NCI-H1694 (cell line): ENCODE measurements at regions not wholly inside any gene's neighbourhood (a gene's known extent, or its start where the extent isn't known, plus 50 kb on each side); places are given as distances from the start of the nearest gene placed in this dataset.

ENCODE experiments used
- DNase-seq: peaks from one replicate; lab custom pipeline; 2025; lab: John Stamatoyannopoulos, UW

DNA sequence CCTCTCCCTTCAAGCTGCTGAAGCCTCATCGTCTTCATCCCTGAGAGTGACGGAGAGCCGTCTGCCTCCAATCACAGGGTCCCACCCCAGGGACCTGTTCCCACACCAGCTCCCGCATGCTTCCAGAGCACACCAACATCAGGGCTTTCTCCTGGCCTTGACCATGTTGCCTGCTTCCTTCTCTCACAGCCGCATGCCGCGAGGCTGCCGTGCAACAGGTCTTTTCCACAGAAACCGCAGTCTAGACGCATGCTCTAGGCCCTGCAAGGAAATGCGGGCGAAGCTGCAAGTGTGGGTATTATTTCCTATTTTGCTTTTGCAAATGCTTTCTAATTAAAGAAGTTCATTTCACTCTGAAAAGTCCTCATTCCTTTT lies 277.8 kb downstream of the EIPR1 start:
- no peak for DNase-seq

DNA sequence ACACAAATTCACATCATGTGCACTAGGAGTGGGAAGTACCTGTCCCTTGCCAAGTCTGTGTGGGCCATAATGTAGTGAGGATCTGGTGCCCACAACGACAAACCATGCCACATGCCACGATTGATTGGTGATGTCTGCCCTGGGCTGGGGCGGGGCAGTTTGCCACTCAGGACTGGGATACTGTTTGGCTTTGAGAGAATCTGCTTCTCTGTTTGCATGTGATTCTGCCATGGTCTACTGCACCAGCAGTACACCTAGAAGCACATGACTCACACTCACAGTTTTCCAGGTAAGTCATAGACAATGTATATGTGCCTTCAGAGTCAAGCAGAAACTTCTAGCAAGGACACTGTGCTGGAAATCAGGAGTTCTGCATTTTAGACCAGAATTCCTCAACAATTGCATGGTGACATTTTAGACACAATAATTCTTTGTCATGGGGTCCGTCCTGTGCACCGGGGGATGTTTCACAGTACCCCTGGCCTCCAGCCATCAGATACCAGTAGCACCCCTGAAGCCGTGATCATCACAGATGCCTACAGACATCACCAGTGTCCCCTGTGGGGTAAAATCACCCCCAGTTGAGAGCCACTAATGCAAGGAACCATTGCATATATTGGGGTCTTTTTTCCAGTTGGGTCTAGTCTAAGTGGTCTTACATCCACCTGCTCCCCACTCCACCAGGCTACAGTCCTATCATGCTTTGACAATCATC lies 278.3 kb downstream of the EIPR1 start:
- no peak for DNase-seq

DNA sequence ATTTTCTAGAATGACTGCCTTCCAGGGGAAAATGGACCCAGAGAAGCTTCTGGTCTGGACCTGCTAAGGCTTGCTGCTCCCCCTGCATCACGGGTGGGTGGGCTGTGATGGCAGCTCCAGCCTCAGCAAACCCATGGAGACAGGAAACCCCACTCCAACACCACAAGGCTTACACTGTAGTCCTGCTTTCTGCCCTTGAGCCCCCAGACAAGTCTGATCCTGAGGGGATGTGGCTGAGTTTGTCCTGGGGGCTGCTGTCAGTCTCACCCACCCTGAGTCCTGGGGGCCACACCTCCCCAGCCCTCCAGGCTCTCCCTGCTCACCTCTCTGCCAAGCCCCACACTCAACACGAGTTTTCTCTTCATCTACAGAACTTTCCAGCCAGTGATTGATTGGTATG lies 279.4 kb downstream of the EIPR1 start:
- DNase-seq: no peak

GRCh38 chr2:3097804-3098203 lies 279.8 kb downstream of the EIPR1 start:
- no peak for DNase-seq

- DNase-seq: no peak
Measured at GRCh38 chr2:3094999-3095958, 282.3 kb downstream of the EIPR1 start.

GRCh38 chr2:3094318-3094717 lies 283.3 kb downstream of the EIPR1 start:
- DNase-seq: no peak

GRCh38 chr2:3091696-3092095 lies 285.9 kb downstream of the EIPR1 start:
- no peak for DNase-seq

GRCh38 chr2:3082705-3083104 lies 294.9 kb downstream of the EIPR1 start:
- DNase-seq: no peak

DNA sequence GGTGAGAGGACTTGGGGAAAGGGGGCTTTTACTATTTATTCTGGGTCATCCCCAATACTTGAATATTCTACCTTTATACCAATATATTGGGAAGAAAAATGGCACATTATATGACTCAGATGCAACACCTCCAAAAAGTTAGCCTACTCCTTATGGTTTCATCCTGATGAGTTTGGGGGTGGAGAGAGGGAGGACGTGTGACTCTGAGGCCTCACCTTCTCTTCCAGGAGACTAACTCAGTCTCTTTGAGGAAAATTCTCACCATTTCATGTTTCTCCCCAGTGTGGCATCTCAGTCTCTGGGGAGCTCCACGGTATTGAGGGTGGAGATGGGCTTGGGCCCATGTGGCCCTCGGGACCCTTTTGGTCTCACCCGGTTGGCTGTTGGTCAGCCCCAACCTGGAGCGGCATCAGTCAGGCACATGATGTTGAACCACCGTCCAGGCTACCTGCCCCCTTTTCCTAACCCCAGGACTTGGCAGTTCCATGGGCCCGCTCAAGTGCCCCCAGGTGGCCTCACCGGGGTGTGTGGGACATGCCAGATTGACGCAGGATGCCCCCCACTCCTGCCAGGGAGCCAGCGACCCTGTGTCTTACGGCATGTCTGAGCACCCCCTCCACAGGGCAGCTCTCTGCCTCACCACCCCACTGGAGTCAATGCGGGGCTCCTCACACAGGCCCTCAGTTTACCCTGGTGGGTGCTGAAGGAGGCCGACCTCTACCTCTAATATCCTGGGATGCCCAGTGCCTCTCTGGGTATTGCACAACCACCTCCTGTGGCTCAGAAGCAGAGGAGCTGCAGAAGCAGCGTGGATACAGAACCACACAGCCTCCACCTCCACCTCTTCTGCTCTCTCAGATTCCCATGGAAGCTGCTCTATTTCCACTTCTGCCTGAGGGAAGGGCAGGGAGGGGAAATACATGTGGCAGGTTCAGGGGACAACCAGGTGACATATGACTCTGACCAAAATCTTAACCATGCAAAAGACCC lies 297.4 kb downstream of the EIPR1 start:
- DNase-seq: no peak

GRCh38 chr2:3079466-3079865 lies 298.2 kb downstream of the EIPR1 start:
- no peak for DNase-seq

DNA sequence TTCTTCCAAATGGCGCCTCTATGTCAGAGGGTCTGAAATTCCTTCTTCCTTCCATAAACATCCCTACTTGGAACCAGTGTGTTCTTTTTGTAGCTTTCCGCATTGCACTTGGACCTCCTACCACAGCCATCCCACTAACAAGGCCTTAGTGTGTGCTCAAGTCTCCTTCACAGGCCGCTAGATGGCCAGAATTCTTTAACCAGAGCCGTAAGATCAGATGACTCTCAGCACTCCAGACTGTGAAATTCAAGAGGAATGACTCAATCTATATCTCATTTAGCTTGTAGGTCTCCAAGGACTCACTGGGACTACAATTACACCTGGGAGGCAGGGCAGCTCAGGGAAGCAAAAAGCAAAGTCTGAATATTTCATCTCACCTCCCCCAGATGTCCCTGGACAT lies 298.9 kb downstream of the EIPR1 start:
- no peak for DNase-seq

DNA sequence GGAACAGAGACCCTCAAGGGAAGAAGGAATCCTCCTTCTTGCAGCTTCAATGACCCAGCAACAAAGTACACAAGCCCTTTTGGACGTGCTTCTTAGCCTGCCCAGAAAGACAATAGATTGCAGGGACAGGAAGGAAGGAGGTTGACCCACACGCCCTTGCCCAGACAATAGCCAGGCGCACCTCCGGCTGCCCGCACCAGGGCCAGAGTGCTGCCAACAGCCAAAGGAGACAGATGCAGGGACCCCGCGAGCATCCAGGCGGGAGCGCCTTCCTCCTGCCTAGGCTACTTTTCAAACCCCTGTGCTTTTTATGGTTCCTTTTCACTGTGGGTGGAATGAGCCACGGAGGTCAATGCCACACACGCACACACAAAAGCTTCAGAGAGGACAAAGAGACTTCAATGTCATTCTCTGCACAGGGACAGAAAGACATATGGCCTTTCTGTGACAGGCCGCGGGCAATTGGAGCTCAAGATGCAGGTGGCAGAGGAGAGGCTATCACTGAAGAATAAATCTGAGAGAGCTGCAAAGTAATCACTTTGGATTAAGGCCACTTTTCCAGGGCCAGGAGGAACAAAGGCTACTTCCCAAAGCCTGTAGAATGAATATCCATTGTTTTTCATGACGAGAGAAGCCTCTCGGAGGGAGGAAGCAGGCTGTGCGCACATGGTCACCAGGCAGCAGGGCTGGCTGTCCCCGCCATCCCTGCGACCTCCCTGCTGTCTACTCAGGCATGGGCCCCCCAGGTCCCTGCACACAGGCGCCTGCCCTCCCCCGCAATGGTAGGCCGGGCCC lies 300.6 kb downstream of the EIPR1 start:
- no peak for DNase-seq

GRCh38 chr2:3075991-3076340 lies 301.7 kb downstream of the EIPR1 start:
- DNase-seq: no peak

- no peak for DNase-seq
Measured at GRCh38 chr2:3075316-3075990, 302.2 kb downstream of the EIPR1 start.

DNA sequence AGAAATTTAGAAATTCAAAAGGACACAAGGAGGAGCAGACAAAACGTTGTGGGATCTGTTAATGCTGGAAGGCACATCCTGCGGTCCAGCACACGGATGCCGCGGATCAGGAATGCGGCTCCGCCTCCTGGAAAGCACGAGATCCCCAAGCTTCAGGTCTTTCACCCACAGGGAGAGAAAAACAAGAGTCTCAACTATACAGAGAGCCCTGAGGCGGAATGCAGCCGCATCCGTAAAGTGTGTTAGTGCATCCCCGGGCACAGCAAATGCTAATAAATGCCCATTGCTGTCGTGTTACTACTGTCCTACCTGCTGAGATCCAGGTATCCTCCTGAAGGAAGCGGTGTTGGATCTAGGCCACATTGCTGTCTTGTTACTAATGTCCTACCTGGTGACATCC lies 303.9 kb downstream of the EIPR1 start:
- DNase-seq: no peak

DNA sequence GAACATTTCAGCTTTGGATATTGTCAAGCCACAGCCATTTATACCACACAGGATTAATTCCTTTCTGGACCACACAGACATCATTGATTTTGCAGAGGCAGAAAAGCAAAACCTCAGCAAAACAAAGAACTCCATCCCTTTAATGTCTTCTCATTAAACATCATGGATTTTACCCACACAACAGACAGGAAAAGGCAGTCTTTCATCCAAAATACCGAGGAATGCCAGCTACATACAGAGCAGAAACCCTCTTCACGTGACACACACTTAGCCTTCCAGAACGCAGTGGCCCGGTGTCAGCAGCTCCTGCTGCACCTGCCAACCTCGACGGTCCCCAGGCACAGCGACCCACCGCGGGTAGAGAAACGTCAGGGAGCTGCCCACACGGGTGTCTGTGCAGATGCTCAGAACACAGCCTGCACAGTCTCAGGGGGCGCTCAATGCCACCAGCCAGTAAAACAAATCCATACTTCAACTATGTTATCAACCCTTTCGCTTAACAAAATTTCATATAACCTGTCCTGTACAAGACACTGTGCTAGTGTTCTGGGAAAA lies 304.5 kb downstream of the EIPR1 start:
- DNase-seq: no peak

GRCh38 chr2:3071685-3072263 lies 305.8 kb downstream of the EIPR1 start:
- no peak for DNase-seq

- DNase-seq: no peak
Measured at GRCh38 chr2:3066831-3067230, 310.8 kb downstream of the EIPR1 start.

DNA sequence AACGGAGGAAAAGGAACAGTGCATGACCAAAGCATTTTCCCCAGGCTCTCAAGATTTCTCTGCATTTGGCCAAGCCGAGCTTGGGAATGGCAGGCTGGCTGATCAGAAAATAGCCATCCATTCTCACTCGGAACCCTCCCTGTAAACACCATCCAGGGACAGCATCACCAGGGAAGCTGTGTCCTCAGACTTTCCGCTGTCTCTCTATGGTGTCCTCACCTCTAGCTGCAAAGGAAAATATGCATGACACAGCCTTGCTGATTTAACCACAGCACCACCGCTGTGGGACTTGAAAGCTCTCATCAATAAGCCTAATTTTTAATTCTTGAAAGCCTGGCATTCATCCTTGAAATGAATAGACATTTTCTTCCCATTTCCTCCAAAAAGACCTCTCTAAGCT lies 311.7 kb downstream of the EIPR1 start:
- no peak for DNase-seq
